GM21723 (cell line): ENCODE measurements at regions not wholly inside any gene's neighbourhood (a gene's known extent, or its start where the extent isn't known, plus 50 kb on each side); places are given as distances from the start of the nearest gene placed in this dataset.

Experiments used
- ATAC-seq: cut with Tn5 transposase; IDR thresholded peaks from one replicate; pipeline ENCODE4 v1.9.1; 2021; ENCODE audit warnings: mild to moderate bottlenecking, moderate library complexity; ENCODE audit not compliant: unreplicated experiment

DNA sequence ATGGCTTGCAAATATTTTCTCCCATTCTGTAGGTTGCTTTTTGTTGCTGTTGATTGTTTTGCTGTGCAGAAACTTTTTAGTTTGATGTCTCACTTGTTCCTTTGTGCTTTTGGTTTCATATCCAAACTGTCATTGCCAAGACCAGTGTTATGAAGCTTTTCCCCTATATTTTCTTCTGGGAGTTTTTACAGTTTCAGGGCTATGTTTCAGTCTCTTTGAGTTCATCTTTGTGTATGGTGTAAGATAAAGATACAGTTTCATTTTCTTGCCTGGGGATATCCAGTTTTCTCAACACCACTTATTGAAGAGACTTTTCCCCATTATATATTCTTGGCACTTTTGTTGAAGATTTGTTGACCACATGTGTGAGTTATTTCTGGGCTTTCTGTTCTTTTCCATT lies 139.9 kb downstream of the MRPL57 start:
- ATAC-seq: no peak

DNA sequence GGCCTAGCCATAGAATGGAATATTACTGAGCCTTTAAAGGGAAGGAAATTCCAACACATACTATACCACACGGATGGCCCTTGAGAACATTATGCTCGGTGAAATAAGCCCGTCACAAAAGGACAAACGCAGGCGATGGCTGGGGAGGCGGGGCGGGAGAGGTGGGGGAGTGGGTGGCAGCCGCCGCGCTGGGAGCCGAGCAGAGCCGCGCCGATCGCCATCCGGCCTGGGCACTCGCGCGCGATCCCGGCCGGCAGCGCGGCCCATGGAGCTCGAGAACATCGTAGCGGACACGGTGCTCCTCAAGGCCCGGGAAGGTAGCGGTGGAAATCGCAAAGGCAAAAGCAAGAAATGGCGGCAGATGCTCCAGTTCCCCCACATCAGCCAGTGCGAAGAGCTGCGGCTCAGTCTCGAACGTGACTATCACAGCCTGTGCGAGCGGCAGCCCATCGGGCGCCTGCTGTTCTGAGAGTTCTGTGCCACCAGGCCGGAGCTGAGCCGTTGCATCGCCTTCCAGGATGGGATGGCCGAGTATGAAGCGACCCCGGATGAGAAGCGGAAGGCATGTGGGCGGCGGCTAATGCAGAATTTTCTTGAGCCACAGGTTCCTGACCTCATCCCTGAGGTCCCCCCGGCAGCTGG lies 140.1 kb downstream of the ZDHHC20 start:
- no peak for ATAC-seq

DNA sequence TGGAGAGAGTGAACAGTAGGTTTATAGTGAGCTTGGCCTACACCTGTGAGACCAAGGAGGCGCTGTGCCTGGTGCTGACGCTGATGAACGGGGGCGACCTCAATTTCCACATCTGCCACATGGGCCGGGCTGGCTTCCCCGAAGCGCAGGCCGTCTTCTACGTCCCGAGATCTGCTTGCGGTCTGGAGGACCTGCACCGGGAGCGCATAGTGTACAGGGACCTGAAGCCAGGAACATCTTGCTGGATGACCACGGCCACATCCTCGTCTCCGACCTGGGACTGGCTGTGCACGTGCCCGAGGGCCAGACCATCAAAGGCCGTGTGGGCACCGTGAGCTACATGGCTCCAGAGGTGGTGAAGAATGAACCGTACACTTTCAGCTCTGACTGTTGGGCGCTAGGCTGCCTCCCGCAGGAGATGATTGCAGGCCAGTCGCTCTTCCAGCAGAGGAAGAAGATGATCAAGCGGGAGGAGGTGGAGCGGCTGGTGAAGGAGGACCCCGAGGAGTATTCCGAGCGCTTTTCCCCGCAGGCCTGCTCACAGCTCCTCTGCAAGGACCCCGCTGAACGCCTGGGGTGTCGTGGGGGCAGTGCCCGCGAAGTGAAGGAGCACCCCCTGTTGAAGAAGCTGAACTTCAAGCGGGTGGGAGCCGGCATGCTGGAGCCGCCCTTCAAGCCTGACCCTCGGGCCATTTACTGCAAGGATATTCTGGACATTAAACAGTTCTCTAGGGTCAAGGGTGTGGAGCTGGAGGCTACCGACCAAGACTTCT lies 139.0 kb downstream of the ZDHHC20 start:
- no peak for ATAC-seq

DNA sequence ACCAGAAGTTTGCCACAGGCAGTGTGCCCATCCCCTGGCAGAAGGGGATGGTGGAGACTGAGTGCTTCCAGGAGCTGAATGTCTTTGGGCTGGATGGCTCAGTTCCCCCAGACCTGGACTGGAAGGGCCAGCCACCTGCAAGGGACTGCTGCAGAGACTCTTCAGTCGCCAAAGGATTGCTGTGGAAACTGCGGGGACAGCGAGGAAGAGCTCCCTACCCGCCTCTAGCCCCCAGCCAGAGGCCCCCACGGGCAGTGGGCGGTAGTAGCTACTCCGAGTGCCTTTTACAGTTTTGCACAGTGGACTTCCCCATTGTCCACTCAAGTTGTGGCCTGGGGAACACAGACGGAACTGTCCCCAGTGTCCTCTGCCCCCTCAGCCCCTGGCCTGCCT lies 138.5 kb downstream of the ZDHHC20 start:
- no peak for ATAC-seq

DNA sequence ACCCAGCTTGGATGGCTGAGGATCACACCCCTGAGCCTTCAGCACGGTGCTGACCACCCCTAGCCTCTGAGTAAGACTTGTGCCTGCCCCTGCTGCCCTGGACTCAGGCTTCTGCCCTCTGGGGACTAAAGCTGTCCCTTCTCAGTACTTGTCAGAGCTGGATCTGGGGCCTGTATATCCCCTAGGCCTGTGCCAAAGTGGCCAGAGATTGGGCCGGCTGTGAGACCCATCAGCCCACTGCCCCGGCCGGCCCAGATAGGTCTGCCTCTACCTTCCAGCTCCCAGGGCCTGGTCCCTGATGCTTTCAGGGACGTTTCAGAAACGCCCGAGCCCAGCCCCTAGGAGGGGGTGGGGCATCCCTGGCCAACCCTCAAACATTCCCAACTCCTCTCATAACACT lies 137.8 kb downstream of the ZDHHC20 start:
- no peak for ATAC-seq

DNA sequence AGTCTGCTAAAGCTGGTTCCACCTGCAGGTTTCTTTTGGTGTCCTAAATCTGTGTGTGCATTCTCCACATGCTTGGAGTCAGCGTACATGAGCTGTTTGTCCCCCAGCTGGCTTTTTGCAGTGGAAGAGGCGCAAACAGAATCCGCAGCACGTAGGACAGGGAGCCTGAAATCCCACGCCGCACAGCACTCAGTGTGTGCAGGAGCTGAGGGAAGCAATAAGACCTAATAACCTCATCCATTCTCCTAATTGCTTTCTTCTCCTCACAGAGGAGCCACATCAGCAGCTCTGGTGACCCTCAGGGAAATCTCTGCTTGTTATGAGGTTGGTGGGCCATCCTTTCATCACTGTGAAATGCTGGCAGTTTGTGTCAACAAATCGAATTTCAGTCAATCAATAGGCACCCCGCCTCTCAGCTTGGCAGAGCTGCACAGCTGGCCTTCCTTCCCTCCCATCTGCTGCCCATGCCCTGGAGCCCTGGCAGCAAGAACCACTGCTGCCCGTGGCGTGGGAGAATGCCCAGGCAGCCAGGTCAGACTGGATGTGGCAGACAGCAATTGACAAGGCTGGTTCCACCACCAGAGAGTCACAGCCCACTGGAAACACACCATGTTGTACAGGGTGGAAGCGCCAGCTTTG lies 136.7 kb downstream of the ZDHHC20 start:
- no peak for ATAC-seq
